HL-60/S4 treated with retinoic acid at 250 ng/mL for 4 days and 3 days (cell line): ENCODE measurements at regions not wholly inside any gene's neighbourhood (a gene's known extent, or its start where the extent isn't known, plus 50 kb on each side); places are given as distances from the start of the nearest gene placed in this dataset.

Source experiments
- in situ Hi-C: fragments of 300-500 bp; cut with MboI; formaldehyde crosslinking; loops from 2 replicates; pipeline ENCODE4 v1.7.0; 2022; ENCODE audit warnings: low sequenced_read_pairs

- in situ Hi-C loops: no loop called here
Measured at GRCh38 chr15:94602754-94603470, 371.6 kb downstream of the MCTP2 start.

DNA sequence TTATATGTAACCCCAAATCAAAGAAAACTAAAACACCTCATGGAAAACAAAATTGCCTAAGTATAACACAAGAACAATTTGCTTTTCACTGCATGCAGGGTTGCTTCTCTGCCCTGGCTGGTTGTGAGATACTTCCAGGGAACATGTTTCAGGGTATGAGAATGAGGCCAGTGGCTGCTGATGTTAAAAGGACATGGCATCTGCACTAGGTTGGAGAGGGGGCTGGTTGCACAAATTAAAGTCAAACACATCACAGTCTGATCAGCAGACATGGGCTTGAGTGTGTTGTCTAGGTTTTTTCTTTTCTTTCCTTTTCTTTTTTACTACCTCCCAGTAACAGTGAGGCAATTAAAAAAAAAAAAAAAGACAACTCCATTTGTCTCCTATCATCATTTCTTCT is 374.9 kb downstream of the MCTP2 start:
- in situ Hi-C loops: no loop called here

DNA sequence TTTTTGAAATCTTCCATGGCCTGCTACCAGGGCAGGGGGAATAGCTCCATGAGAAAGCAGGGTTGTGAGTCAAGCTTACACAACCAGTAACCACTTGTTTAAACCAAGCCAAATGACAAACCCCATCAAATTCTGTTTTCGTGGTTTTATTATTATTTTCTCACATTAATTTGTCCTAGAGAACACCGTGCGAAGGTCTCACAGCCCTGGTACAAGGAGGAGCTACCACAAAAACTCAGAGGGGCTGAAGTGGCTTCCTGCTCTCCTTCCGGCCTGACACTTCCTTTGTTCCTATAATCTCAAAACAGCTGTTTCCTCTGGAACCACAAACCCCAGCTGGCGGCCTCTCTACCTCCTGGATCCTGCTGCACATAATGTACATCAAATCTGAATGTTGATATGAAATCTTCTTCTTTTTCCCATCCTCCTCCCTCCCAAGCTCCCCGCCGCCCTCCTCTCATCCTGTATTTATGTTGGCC is 375.9 kb downstream of the MCTP2 start:
- in situ Hi-C loops: no loop called here

- in situ Hi-C loops: no loop called here
Measured at GRCh38 chr15:94610069-94610468, 378.7 kb downstream of the MCTP2 start.

GRCh38 chr15:94610485-94610884 is 379.1 kb downstream of the MCTP2 start:
- in situ Hi-C loops: no loop called here

DNA sequence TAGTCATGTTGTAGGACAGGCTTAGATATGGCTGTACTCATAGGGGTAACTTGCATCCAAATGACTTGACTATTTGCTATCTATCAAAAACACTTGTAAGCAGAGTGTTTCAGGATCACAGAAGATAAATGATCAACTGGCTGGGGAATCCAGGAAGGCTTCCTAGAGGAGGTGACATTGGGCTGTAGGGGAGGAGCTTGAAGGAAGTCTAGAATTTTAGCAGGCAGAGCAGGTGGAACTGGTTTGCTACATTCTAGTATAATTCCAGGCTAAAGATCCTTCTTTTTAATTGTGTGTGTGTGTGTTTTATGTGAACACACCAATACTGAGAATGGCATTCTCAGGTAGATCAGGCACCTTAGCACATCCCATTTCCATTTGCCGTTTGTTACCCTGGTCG is 380.3 kb downstream of the MCTP2 start:
- in situ Hi-C loops: no loop called here

DNA sequence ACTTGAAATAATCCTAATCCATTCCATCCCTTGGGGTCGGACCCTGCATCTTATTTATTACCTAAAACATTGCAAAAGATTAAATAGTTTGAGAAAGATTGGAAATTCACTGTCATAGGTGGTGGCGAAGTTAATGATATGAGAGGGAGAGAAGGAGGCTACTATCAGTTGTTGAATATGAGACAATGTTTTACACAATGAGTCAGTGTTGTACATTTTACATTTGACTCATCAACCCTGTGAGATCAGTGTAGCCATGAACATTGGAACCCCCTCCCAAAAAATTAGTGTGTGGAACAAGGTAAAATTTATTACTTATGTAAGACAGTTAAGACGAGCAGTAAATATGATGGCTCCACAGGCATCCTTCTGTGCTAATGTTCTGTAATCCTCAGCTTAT is 384.3 kb downstream of the MCTP2 start:
- in situ Hi-C loops: no loop called here

GRCh38 chr15:94620632-94621031 is 389.3 kb downstream of the MCTP2 start:
- in situ Hi-C loops: no loop called here

DNA sequence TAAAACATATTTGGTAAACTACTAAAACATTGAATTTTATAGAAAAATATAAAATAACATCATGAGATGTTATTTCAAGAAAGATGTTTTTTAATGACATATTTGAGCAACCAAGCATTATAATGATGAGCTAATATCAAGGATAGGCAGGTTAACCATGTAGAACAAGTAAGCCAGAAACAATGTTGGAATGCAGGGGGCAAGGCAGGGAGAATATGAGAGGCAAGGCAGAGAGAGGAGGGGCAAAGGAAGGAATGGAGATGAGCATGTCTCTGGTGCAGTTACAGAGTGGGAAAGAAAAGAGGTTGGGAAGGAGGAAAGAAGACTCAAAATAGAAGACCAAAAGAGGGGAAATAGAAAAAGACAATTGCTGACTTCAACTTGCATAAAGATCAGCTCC is 390.4 kb downstream of the MCTP2 start:
- in situ Hi-C loops: no loop called here

GRCh38 chr15:94626949-94627348 is 395.6 kb downstream of the MCTP2 start:
- in situ Hi-C loops: no loop called here

DNA sequence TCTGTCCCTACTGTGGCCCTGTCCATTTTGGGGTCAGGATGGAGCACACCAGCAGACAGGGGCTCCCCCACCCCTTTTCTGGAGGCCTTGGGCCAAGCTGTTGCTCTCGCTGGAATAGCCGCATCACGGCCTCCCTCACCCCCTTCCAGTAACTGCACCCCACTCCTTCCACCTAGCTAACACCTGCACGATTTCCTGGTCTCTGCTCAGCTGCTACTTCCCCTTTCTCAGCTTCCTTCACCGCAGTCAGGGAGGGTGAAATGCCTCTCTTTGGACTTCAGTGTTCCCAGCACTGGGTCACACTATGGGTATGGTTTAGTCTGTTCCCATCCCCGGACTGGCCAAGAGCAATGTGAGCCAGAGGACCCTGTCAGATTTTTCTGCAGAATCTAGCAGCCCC is 400.2 kb downstream of the MCTP2 start:
- in situ Hi-C loops: no loop called here

- in situ Hi-C loops: no loop called here
Measured at GRCh38 chr15:94638183-94638582, 406.8 kb downstream of the MCTP2 start.

GRCh38 chr15:94639701-94640100 is 408.3 kb downstream of the MCTP2 start:
- in situ Hi-C loops: no loop called here

DNA sequence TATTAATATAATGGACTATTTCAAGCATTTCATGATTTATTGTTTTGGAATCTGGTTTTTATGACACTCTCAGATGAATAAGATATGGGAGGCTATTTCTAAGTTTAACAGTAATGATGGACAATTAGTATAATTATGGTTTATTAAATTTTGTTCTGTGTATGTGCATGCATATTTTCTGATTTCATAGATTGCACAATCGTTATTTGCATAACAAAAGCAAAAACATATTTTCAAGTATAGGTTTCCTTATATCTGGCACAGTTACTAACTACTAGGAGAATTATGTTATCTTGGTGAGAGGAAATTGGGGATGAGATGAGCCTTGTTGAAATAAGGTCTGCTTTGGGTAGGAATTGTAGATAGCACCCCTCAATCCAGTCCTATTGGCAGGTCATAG is 413.1 kb downstream of the MCTP2 start:
- in situ Hi-C loops: no loop called here

- in situ Hi-C loops: no loop called here
Measured at GRCh38 chr15:94653071-94653470, 421.7 kb downstream of the MCTP2 start.

- in situ Hi-C loops: no loop called here
Measured at GRCh38 chr15:94655249-94655880, 424.0 kb downstream of the MCTP2 start.

DNA sequence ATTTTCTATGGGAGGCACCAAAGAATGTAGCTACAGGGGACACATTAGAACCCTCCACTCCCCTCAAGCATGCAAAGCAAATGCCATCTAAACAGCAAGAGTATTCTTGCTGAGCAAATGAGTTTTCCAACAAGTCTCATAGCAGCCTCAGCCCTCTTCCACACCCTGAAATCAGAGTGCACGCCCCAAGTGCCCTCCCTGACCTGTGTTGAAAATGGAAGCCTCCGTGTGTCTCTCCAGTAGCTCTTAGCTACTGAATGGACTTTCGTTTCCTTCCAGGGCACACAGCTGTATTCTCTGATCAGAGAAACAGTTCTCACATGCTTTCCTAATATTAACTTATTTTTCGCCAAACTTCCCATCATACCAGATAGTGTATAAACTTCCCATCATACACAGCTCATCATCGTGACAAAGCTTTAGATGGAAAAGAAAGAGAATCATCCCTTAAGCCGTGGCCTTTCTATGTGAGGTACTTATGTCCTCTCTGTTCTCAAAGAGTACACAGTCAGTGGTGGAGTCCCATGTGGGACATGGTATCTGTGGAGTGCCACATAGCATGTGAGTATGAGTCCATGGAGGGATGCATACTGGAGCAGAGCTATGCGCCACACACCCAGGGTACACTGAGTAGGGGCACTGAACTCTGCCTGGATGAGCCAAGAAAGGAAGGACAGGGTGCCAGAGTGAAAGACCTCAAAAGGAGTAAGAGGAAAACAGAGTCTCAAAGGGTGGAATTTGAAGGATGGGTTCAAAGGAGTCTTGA is 434.5 kb downstream of the MCTP2 start:
- in situ Hi-C loops: no loop called here

GRCh38 chr15:94666553-94666952 is 435.2 kb downstream of the MCTP2 start:
- in situ Hi-C loops: no loop called here

DNA sequence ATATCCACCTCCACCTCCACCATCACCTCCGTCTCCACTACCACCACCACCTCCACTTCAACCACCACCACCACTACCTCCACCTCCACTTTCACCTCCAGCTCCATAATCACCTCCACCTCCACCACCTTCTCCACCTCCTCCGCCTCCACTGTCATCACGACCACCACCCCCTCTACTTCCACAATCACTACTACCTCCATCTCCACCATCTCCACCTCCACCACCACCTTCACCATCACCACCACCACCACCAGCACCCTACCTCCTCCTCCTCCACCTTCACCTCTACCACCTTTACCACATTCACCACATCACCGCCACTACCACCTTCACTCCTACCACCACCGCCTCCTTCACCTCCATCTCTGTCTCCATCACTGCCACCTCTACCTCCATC is 435.7 kb downstream of the MCTP2 start:
- in situ Hi-C loops: no loop called here

GRCh38 chr15:94670438-94671034 is 439.2 kb downstream of the MCTP2 start:
- in situ Hi-C loops: no loop called here

- in situ Hi-C loops: no loop called here
Measured at GRCh38 chr15:94671858-94672532, 440.6 kb downstream of the MCTP2 start.
